SJCRH30 (cell line): ENCODE measurements at regions not wholly inside any gene's neighbourhood (a gene's known extent, or its start where the extent isn't known, plus 50 kb on each side); places are given as distances from the start of the nearest gene placed in this dataset.

Source experiments
- DNase-seq, 2 experiments: peaks; one replicate each; pipeline ENCODE4 v3.0.0-alpha.2; 2015 to 2020
- H3K27ac ChIP-seq: fragments of 250-450 bp; sonication (Bioruptor Pico); 2 replicates; pipeline ENCODE4 v1.5.1; 2020; ENCODE audit warnings: mild to moderate bottlenecking, moderate library complexity
- H3K27me3 ChIP-seq: fragments of 250-450 bp; sonication (Bioruptor Pico); 2 replicates; pipeline ENCODE4 v1.5.1; 2020; ENCODE audit warnings: mild to moderate bottlenecking, moderate library complexity
- H3K36me3 ChIP-seq: fragments of 250-450 bp; sonication (Bioruptor Pico); 2 replicates; pipeline ENCODE4 v1.5.1; 2020; ENCODE audit warnings: mild to moderate bottlenecking, moderate library complexity
- H3K4me1 ChIP-seq: fragments of 250-450 bp; sonication (Bioruptor Pico); 2 replicates; pipeline ENCODE4 v1.5.1; 2020; ENCODE audit warnings: mild to moderate bottlenecking, moderate library complexity
- H3K4me3 ChIP-seq: fragments of 250-450 bp; sonication (Bioruptor Pico); 2 replicates; pipeline ENCODE4 v1.5.1; 2020; ENCODE audit warnings: mild to moderate bottlenecking, moderate library complexity
- H3K9me3 ChIP-seq: fragments of 250-450 bp; sonication (Bioruptor Pico); replicated peaks from 2 replicates; pipeline ENCODE4 v1.5.1; 2020; ENCODE audit warnings: mild to moderate bottlenecking, moderate library complexity

- peak; percentile 57 to 68 for DNase-seq
- Histone ChIP-seq H3K9me3 (no peaks in the 10 kb centered on the region), H3K36me3 (no peaks in the 10 kb centered on the region), H3K27me3 (no peaks in the 10 kb centered on the region), H3K4me1 (peaks cover 8% of the 10 kb centered on the region; the same call in 1 of the 2 replicates), H3K27ac (no peak overlapping the region), H3K4me3 (no peak overlapping the region)
Measured at GRCh38 chr6:40907198-40907701, 131.8 kb downstream of the UNC5CL start.

- H3K4me3 ChIP-seq: no peak overlapping the region
- H3K9me3 ChIP-seq: no peaks in the 10 kb centered on the region
- no peak for DNase-seq
- no peak overlapping the region for H3K27ac ChIP-seq
- H3K4me1 ChIP-seq: peaks cover 4% of the 10 kb centered on the region; the same call in 1 of the 2 replicates
- no peaks in the 10 kb centered on the region for H3K27me3 ChIP-seq
- no peaks in the 10 kb centered on the region for H3K36me3 ChIP-seq
Measured at GRCh38 chr6:40906759-40907158, 132.3 kb downstream of the UNC5CL start.

GRCh38 chr6:40904583-40905194, 134.3 kb downstream of the UNC5CL start:
- Histone ChIP-seq H3K4me3 (no peak overlapping the region), H3K27ac (no peak overlapping the region), H3K36me3 (no peaks in the 10 kb centered on the region), H3K27me3 (no peaks in the 10 kb centered on the region), H3K9me3 (no peaks in the 10 kb centered on the region), H3K4me1 (peaks cover 4% of the 10 kb centered on the region; the same call in 1 of the 2 replicates)
- no peak for DNase-seq

GRCh38 chr6:40903456-40903855, 135.6 kb downstream of the UNC5CL start:
- no peaks in the 10 kb centered on the region for H3K36me3 ChIP-seq
- no peak for DNase-seq
- no peak overlapping the region for H3K4me3 ChIP-seq
- no peaks in the 10 kb centered on the region for H3K27me3 ChIP-seq
- H3K9me3 ChIP-seq: no peaks in the 10 kb centered on the region
- peaks cover 4% of the 10 kb centered on the region; the same call in 1 of the 2 replicates for H3K4me1 ChIP-seq
- H3K27ac ChIP-seq: no peak overlapping the region

- Histone ChIP-seq H3K36me3 (no peaks in the 10 kb centered on the region), H3K27me3 (no peaks in the 10 kb centered on the region), H3K27ac (no peak overlapping the region), H3K4me1 (no peaks in the 10 kb centered on the region), H3K9me3 (no peaks in the 10 kb centered on the region), H3K4me3 (no peak overlapping the region)
- no peak for DNase-seq
Measured at GRCh38 chr6:40901322-40902055, 137.5 kb downstream of the UNC5CL start.

GRCh38 chr6:40900791-40901190, 138.2 kb downstream of the UNC5CL start:
- no peak overlapping the region for H3K4me3 ChIP-seq
- no peaks in the 10 kb centered on the region for H3K9me3 ChIP-seq
- H3K27me3 ChIP-seq: no peaks in the 10 kb centered on the region
- no peaks in the 10 kb centered on the region for H3K4me1 ChIP-seq
- no peaks in the 10 kb centered on the region for H3K36me3 ChIP-seq
- DNase-seq: no peak
- H3K27ac ChIP-seq: no peak overlapping the region

GRCh38 chr6:40899684-40900155, 139.3 kb downstream of the UNC5CL start:
- Histone ChIP-seq H3K27me3 (no peaks in the 10 kb centered on the region), H3K9me3 (no peaks in the 10 kb centered on the region), H3K4me1 (no peaks in the 10 kb centered on the region), H3K36me3 (no peaks in the 10 kb centered on the region), H3K27ac (no peak overlapping the region), H3K4me3 (no peak overlapping the region)
- no peak for DNase-seq

GRCh38 chr6:40898073-40898472, 140.9 kb downstream of the UNC5CL start:
- H3K4me1 ChIP-seq: no peaks in the 10 kb centered on the region
- H3K27me3 ChIP-seq: 0 out of 2 replicates have a peak, but pooled peaks cover 2% of the 10 kb centered on the region
- no peaks in the 10 kb centered on the region for H3K9me3 ChIP-seq
- no peaks in the 10 kb centered on the region for H3K36me3 ChIP-seq
- no peak for DNase-seq
- no peak overlapping the region for H3K4me3 ChIP-seq
- no peak overlapping the region for H3K27ac ChIP-seq

GRCh38 chr6:40897390-40898003, 141.5 kb downstream of the UNC5CL start:
- H3K9me3 ChIP-seq: no peaks in the 10 kb centered on the region
- DNase-seq: no peak

GRCh38 chr6:40896696-40897095, 142.3 kb downstream of the UNC5CL start:
- no peaks in the 10 kb centered on the region for H3K4me1 ChIP-seq
- no peak overlapping the region for H3K4me3 ChIP-seq
- no peaks in the 10 kb centered on the region for H3K36me3 ChIP-seq
- 0 out of 2 replicates have a peak, but pooled peaks cover 2% of the 10 kb centered on the region for H3K27me3 ChIP-seq
- H3K27ac ChIP-seq: no peak overlapping the region
- no peak for DNase-seq
- H3K9me3 ChIP-seq: no peaks in the 10 kb centered on the region

More at GRCh38 chr6:40897390-40898003, 141.5 kb downstream of the UNC5CL start:
- no peak overlapping the region for H3K4me3 ChIP-seq
- no peak overlapping the region for H3K27ac ChIP-seq
- H3K27me3 ChIP-seq: 0 out of 2 replicates have a peak, but pooled peaks cover 2% of the 10 kb centered on the region
- H3K36me3 ChIP-seq: no peaks in the 10 kb centered on the region
- H3K4me1 ChIP-seq: no peaks in the 10 kb centered on the region

GRCh38 chr6:40894962-40895799, 143.8 kb downstream of the UNC5CL start:
- Histone ChIP-seq H3K4me3 (no peak overlapping the region), H3K4me1 (no peaks in the 10 kb centered on the region), H3K9me3 (no peaks in the 10 kb centered on the region), H3K27ac (no peak overlapping the region), H3K36me3 (no peaks in the 10 kb centered on the region), H3K27me3 (0 out of 2 replicates have a peak, but pooled peaks cover 2% of the 10 kb centered on the region)
- DNase-seq: peak; percentile 80 to 84

- H3K36me3 ChIP-seq: no peaks in the 10 kb centered on the region
- DNase-seq: no peak
- H3K27ac ChIP-seq: no peak overlapping the region
- no peak overlapping the region for H3K4me3 ChIP-seq
- H3K9me3 ChIP-seq: no peaks in the 10 kb centered on the region
- 0 out of 2 replicates have a peak, but pooled peaks cover 2% of the 10 kb centered on the region for H3K27me3 ChIP-seq
- H3K4me1 ChIP-seq: no peaks in the 10 kb centered on the region
Measured at GRCh38 chr6:40893021-40893420, 146.0 kb downstream of the UNC5CL start.

- DNase-seq: no peak
- Histone ChIP-seq H3K27me3 (0 out of 2 replicates have a peak, but pooled peaks cover 2% of the 10 kb centered on the region), H3K9me3 (no peaks in the 10 kb centered on the region), H3K4me1 (no peaks in the 10 kb centered on the region), H3K4me3 (no peak overlapping the region), H3K27ac (no peak overlapping the region), H3K36me3 (no peaks in the 10 kb centered on the region)
Measured at GRCh38 chr6:40892223-40892622, 146.8 kb downstream of the UNC5CL start.

GRCh38 chr6:40891686-40892085, 147.3 kb downstream of the UNC5CL start:
- Histone ChIP-seq H3K27ac (no peak overlapping the region), H3K4me1 (no peaks in the 10 kb centered on the region), H3K9me3 (no peaks in the 10 kb centered on the region), H3K27me3 (0 out of 2 replicates have a peak, but pooled peaks cover 2% of the 10 kb centered on the region), H3K4me3 (no peak overlapping the region), H3K36me3 (no peaks in the 10 kb centered on the region)
- no peak for DNase-seq
